GM20000 (cell line): ENCODE measurements at regions not wholly inside any gene's neighbourhood (a gene's known extent, or its start where the extent isn't known, plus 50 kb on each side); places are given as distances from the start of the nearest gene placed in this dataset.

Source experiments
- DNase-seq: peaks from one replicate; pipeline ENCODE4 v3.0.0; 2012; ENCODE audit warnings: low spot score
- TF ChIP-seq, protein P1 (sequence below): IDR thresholded peaks from 2 replicates; pipeline ENCODE4 v1.5.1; 2012; ENCODE audit warnings: mild to moderate bottlenecking, control low read depth; ENCODE audit errors: extremely low read depth, missing control alignments

DNA sequence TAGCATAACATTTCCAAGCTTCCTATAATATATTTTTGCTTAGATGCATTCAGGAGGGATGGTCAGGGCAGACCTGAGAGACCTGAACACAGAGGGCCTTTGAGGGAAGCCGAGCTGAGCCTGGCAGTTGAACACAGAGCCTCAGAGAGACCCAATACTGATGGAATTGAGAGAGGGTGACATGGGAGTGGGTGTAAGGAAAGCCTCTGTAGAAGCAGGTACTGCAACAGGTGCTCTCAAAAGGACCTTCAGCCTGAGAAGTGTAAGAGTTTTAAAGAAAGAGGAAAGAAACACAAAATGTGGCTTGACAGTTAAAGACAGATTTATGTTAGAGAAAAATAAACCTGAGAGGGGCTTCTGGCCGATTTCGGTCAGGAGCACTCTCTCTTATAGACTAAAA is 73.9 kb upstream of the PGBD5 start:
- TF ChIP-seq, protein P1, sequence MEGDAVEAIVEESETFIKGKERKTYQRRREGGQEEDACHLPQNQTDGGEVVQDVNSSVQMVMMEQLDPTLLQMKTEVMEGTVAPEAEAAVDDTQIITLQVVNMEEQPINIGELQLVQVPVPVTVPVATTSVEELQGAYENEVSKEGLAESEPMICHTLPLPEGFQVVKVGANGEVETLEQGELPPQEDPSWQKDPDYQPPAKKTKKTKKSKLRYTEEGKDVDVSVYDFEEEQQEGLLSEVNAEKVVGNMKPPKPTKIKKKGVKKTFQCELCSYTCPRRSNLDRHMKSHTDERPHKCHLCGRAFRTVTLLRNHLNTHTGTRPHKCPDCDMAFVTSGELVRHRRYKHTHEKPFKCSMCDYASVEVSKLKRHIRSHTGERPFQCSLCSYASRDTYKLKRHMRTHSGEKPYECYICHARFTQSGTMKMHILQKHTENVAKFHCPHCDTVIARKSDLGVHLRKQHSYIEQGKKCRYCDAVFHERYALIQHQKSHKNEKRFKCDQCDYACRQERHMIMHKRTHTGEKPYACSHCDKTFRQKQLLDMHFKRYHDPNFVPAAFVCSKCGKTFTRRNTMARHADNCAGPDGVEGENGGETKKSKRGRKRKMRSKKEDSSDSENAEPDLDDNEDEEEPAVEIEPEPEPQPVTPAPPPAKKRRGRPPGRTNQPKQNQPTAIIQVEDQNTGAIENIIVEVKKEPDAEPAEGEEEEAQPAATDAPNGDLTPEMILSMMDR, result no peak
- DNase-seq, result no peak

DNA sequence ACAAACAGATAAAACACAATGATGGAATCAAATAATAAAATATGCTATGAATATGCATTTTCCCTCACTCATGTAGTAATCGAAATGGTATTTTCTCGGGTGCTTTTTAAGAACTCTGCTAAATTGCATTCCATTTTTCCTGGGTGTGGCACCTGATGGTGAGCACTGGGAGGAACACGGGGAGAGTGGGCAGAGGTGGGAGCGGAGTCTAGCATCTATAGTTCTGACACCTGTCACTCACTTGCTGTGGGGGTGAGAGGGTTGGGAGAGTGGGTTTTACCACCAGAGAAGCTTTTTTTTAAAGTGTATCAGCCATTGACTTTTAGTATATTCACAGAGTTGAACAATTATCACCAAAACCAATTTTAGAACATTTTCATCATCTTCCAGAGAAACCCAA is 73.4 kb upstream of the PGBD5 start:
- no peak for DNase-seq
- TF ChIP-seq, protein P1, result no peak

DNA sequence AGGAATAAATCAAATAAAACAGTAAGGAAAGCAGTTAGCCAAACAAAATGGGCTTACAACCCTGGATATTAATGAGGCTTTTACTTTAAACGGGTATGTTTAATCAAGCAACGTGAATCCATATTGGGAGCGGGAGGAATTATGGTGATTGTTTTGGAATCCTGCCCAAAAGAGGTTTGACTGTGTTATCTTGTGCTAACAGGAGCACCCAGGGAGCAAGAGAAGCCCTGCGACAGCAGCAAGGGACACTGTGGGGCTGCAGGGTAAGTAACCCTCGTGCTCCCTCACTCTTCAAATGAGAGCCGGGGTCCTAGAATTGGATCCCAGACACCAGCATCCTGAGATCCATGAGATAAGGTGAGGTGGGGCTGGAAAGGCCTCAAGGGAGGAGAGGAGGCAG is 72.6 kb upstream of the PGBD5 start:
- TF ChIP-seq, protein P1, result no peak
- no peak for DNase-seq

DNA sequence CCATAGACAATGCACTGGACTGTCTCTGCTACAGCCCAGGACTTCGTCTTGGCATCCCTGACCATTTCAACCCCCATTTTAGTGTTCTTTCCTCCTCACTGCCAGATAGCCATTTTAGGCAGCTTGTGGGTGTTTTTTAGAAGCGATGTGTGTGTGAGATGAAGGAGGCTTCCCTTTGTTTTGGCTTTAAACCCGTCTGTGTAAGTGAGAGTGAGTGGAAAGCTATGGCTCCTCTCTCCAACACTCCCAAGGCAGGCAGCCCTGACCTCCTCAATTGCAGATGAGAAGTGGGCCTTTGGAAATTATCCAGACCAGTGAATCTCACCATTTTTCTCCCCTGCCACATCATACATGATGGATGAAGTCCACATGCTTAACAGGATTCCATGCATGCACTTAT is 70.3 kb upstream of the PGBD5 start:
- TF ChIP-seq, protein P1, result no peak

DNA sequence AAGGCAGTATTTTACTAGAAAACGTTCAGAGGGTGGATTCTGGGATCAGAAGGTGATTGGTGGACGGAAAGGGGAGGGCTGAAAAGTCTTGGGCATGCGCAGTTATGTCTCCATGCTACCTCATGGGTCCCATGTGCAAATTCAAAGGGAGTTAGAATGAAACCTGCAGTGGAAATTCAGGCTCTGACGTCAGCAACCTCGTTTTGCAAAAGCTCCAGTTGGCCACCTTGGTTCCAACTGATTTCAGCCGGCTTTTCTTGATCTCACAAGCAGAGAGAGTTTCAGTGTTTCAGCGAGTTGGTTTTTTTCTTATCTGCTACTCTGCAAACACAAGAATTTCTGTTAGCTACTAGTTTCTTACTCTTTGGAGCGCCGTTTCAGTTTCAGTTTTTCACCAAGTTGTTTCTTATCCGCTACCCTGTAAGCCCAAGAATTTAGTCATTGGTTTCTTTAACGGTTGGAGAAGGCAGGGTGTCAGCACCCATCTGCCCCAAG is 69.8 kb upstream of the PGBD5 start:
- DNase-seq, result no peak

More for the DNA sequence above, 70.3 kb upstream of the PGBD5 start:
- no peak for DNase-seq

DNA sequence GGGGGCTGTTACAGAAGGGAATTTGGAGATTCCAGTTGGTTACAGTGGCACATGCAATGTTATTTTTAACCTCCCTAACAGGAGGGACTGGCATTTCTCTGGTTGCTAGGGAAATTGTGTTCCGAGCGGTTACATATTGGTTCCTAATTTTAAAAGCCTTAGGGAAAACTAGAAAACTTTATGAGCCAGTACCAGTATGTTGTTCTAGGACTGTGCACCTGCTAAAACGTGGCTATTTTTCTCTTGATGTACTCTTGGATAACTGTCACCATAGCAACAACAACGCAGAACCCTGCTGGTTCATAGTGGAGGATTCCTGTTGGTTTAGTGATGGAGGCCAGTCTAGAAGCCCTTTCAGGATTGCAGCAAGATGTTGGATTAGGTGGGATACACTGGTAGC is 68.9 kb upstream of the PGBD5 start:
- TF ChIP-seq, protein P1, result no peak
- DNase-seq, result no peak

More for the DNA sequence above, 69.8 kb upstream of the PGBD5 start:
- TF ChIP-seq, protein P1, result no peak

DNA sequence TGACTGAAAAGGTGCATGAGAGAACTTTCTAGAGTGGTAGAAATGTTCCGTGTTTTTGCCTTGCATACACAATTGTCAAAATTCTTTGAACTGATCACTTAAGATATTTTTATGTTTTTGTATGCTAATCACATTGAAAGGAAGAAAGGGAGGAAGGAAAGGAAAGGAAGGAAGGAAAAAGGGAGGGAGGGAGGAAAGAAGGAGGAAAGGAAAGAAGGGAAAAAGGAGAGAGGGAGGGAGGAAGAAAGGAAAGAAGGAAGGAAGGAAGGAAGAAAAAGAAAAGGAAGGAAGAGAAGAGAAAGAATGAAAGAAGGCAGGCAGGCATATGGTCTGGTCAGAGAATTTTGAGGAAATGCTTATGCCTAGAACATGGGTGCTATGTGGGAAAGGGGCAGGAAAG is 68.4 kb upstream of the PGBD5 start:
- TF ChIP-seq, protein P1, result no peak
- no peak for DNase-seq
